ENCODE measurements at regions not wholly inside any gene's neighbourhood (a gene's known extent, or its start where the extent isn't known, plus 50 kb on each side); places are given as distances from the start of the nearest gene placed in this dataset.

- WGBS, 2 donors, result 65 to 74% methylated on average over 12 of the region's 12 CpGs
- Histone ChIP-seq H3K27me3 (no peaks in the 10 kb centered on the region), H3K9me3 (no peaks in the 10 kb centered on the region), H3K4me1 (peaks cover 0 to 62% (median 54%) of the 10 kb centered on the region in 4 donors), H3K27ac (peak overlapping the region; percentile 71 to 87 (median 80)), H3K4me3 (no peak overlapping the region), H3K36me3 (peaks cover 2 to 38% (median 27%) of the 10 kb centered on the region in 4 donors)
- TF ChIP-seq EP300 (IDR thresholded peaks at IDR 0.05) (no peak), POLR2AphosphoS5 (IDR thresholded peaks at IDR 0.05) (no peak), CTCF (IDR thresholded peaks at IDR 0.05) (no peak), POLR2A (IDR thresholded peaks at IDR 0.05) (no peak)
- peak; percentile 74 for DNase-seq
- intact Hi-C loops (cut with DNase I), result no loop called here
Observed at GRCh38 chr11:10622957-10623791, 54.7 kb upstream of the LYVE1 start.

- Histone ChIP-seq H3K4me3 (no peak overlapping the region), H3K9me3 (no peaks in the 10 kb centered on the region), H3K27ac (peak overlapping the region in 3 of 4 donors; percentile 75 to 87 (median 84)), H3K36me3 (peaks cover 0 to 31% (median 17%) of the 10 kb centered on the region in 4 donors), H3K27me3 (no peaks in the 10 kb centered on the region), H3K4me1 (peaks cover 0 to 69% (median 59%) of the 10 kb centered on the region in 4 donors)
- TF ChIP-seq POLR2A (IDR thresholded peaks at IDR 0.05), result no peak
- no peak for TF ChIP-seq EP300 (IDR thresholded peaks at IDR 0.05)
- no peak for TF ChIP-seq POLR2AphosphoS5 (IDR thresholded peaks at IDR 0.05)
- TF ChIP-seq CTCF (IDR thresholded peaks at IDR 0.05), result no peak
- DNase-seq, result no peak
- intact Hi-C loops (cut with DNase I), result no loop called here
- 80 to 90% methylated on average over 2 of the region's 2 CpGs for WGBS, 2 donors
Observed at GRCh38 chr11:10622108-10622507, 53.6 kb upstream of the LYVE1 start.

- Histone ChIP-seq H3K27me3 (no peaks in the 10 kb centered on the region), H3K4me1 (peaks cover 0 to 41% (median 32%) of the 10 kb centered on the region in 4 donors), H3K27ac (peak overlapping the region; percentile 59 to 87 (median 75)), H3K9me3 (no peaks in the 10 kb centered on the region), H3K4me3 (no peak overlapping the region), H3K36me3 (peaks cover 0 to 38% (median 13%) of the 10 kb centered on the region in 4 donors)
- DNase-seq, result no peak
- intact Hi-C loops (cut with DNase I), result no loop called here
- TF ChIP-seq POLR2AphosphoS5 (IDR thresholded peaks at IDR 0.05) (no peak), POLR2A (IDR thresholded peaks at IDR 0.05) (no peak), CTCF (IDR thresholded peaks at IDR 0.05) (no peak), EP300 (IDR thresholded peaks at IDR 0.05) (no peak)
- 79 to 83% methylated on average over 2 of the region's 2 CpGs for WGBS, 2 donors
Observed at GRCh38 chr11:10619131-10619680, 50.7 kb upstream of the LYVE1 start.

- H3K27me3 ChIP-seq, result no peaks in the 10 kb centered on the region
- TF ChIP-seq CTCF (IDR thresholded peaks at IDR 0.05) (no peak), EP300 (IDR thresholded peaks at IDR 0.05) (peak in 3 of 4 donors; percentile 28 to 92 (median 37)), POLR2AphosphoS5 (IDR thresholded peaks at IDR 0.05) (peak in 3 of 4 donors; percentile 40 to 50 (median 45)), POLR2A (IDR thresholded peaks at IDR 0.05) (no peak)
- no peaks in the 10 kb centered on the region for H3K9me3 ChIP-seq
- H3K36me3 ChIP-seq, result peaks cover 0 to 45% (median 11%) of the 10 kb centered on the region in 4 donors
- WGBS, 2 donors, result 84 to 90% methylated on average over 3 of the region's 3 CpGs
- no peak overlapping the region for H3K4me3 ChIP-seq
- H3K4me1 ChIP-seq, result peaks cover 0 to 34% (median 26%) of the 10 kb centered on the region in 4 donors
- peak overlapping the region; percentile 59 to 87 (median 75) for H3K27ac ChIP-seq
- intact Hi-C loops (cut with DNase I), result no loop called here
- peak; percentile 57 for DNase-seq
Observed at GRCh38 chr11:10618490-10618889, 50.0 kb upstream of the LYVE1 start.
